NCI-H1694 treated with DMSO at 0.1 percent for 48 hours (cell line): ENCODE measurements at regions not wholly inside any gene's neighbourhood (a gene's known extent, or its start where the extent isn't known, plus 50 kb on each side); places are given as distances from the start of the nearest gene placed in this dataset.
"Not testable (repeated sequence)": the region's sequence is repeated elsewhere in the genome, so short reads cannot be mapped to it uniquely, and the experiment has no call there.

Source experiments
- DNase-seq: peaks from one replicate; lab custom pipeline; 2025; lab: John Stamatoyannopoulos, UW

GRCh38 chr6:43998592-43999243 is 128.5 kb downstream of the MRPL14 start:
- DNase-seq, result not testable (repeated sequence)

GRCh38 chr6:43997990-43998585 is 129.2 kb downstream of the MRPL14 start:
- not testable (repeated sequence) for DNase-seq

- no peak for DNase-seq
These were observed 129.9 kb downstream of the MRPL14 start for GRCh38 chr6:43997345-43997677.

- DNase-seq, result no peak
These were observed 130.5 kb downstream of the MRPL14 start for GRCh38 chr6:43996618-43997344.

GRCh38 chr6:43995137-43995536 is 132.1 kb downstream of the MRPL14 start:
- no peak for DNase-seq

- no peak for DNase-seq
These were observed 133.2 kb downstream of the MRPL14 start for GRCh38 chr6:43993881-43994523.

- DNase-seq, result no peak
These were observed 134.2 kb downstream of the MRPL14 start for GRCh38 chr6:43992783-43993644.

- DNase-seq, result no peak
These were observed 135.1 kb downstream of the MRPL14 start for GRCh38 chr6:43992126-43992663.

GRCh38 chr6:43990627-43991619 is 136.3 kb downstream of the MRPL14 start:
- DNase-seq, result no peak

GRCh38 chr6:43990275-43990626 is 137.0 kb downstream of the MRPL14 start:
- DNase-seq, result no peak

GRCh38 chr6:43989581-43990146 is 137.6 kb downstream of the MRPL14 start:
- DNase-seq, result no peak

- DNase-seq, result no peak
These were observed 138.5 kb downstream of the MRPL14 start for GRCh38 chr6:43988801-43989200.

- DNase-seq, result no peak
These were observed 139.3 kb downstream of the MRPL14 start for GRCh38 chr6:43987838-43988439.

- DNase-seq, result no peak
These were observed 141.0 kb downstream of the MRPL14 start for GRCh38 chr6:43986177-43986825.

GRCh38 chr6:43985329-43985728 is 141.9 kb downstream of the MRPL14 start:
- no peak for DNase-seq

- no peak for DNase-seq
These were observed 142.6 kb downstream of the MRPL14 start for GRCh38 chr6:43984442-43985321.

GRCh38 chr6:43983632-43984031 is 143.6 kb downstream of the MRPL14 start:
- no peak for DNase-seq

- no peak for DNase-seq
These were observed 144.1 kb downstream of the MRPL14 start for GRCh38 chr6:43983191-43983590.
